Progenitor cell of endocrine pancreas (in vitro differentiated cells): ENCODE measurements at regions not wholly inside any gene's neighbourhood (a gene's known extent, or its start where the extent isn't known, plus 50 kb on each side); places are given as distances from the start of the nearest gene placed in this dataset.

Source experiments
- DNase-seq: peaks from one replicate; pipeline ENCODE4 v3.0.0; 2021; ENCODE audit warnings: low spot score; ENCODE audit not compliant: unreplicated experiment
- H3K27ac Mint-ChIP-seq: 2 replicates; pipeline ENCODE4 v1.8.0; 2021; ENCODE audit warnings: mild to moderate bottlenecking, moderate library complexity, mixed read lengths
- H3K27me3 Mint-ChIP-seq: 2 replicates; pipeline ENCODE4 v1.8.0; 2021; ENCODE audit warnings: mixed read lengths
- H3K36me3 Mint-ChIP-seq: 2 replicates; pipeline ENCODE4 v1.8.0; 2022; ENCODE audit warnings: mixed read lengths; ENCODE audit not compliant: insufficient read depth
- H3K4me1 Mint-ChIP-seq: 2 replicates; pipeline ENCODE4 v1.8.0; 2021; ENCODE audit warnings: low read depth, mixed read lengths
- H3K4me3 Mint-ChIP-seq: 2 replicates; pipeline ENCODE4 v1.8.0; 2021; ENCODE audit warnings: low read depth, mild to moderate bottlenecking, moderate library complexity, mixed read lengths
- H3K9me3 Mint-ChIP-seq: 2 replicates; pipeline ENCODE4 v1.8.0; 2021; ENCODE audit warnings: low read depth, mixed read lengths
- CTCF ChIP-seq: fragments of 200-600 bp; sonication (generic); IDR thresholded peaks from one replicate; pipeline ENCODE4 v1.5.0; 2021; ENCODE audit warnings: antibody characterized with exemption, mild to moderate bottlenecking; ENCODE audit not compliant: unreplicated experiment

GRCh38 chr4:28686618-28687017 lies 1826.0 kb downstream of the STIM2 start:
- Mint-ChIP-seq H3K27me3 (no peaks in the 10 kb centered on the region), H3K4me1 (peaks cover 2% of the 10 kb centered on the region), H3K4me3 (no peak overlapping the region), H3K27ac (no peak overlapping the region), H3K36me3 (no peaks in the 10 kb centered on the region), H3K9me3 (no peaks in the 10 kb centered on the region)
- TF ChIP-seq CTCF: peak; percentile 72
- peak; percentile 15 for DNase-seq

DNA sequence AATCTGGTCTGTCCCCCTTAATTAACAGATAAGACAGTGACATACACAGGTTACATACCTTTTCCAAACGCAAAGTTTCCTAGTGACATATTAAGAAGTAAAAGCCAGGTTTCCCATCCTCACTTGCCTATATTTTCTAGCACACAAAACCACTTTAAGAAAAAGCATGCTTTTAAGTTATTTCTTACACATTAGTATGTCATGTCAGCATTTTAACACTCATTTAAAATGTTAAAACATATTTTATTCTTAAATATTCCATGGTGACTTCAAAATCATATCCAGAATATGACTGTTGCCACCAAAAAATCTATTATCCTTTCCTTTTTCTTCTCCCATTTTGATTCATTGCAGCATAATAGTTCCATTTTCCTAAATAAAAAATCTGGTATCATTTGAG lies 1830.2 kb downstream of the STIM2 start:
- Mint-ChIP-seq H3K9me3 (no peaks in the 10 kb centered on the region), H3K4me3 (no peak overlapping the region), H3K4me1 (peaks cover 2% of the 10 kb centered on the region), H3K27ac (no peak overlapping the region), H3K36me3 (no peaks in the 10 kb centered on the region), H3K27me3 (no peaks in the 10 kb centered on the region)
- TF ChIP-seq CTCF: no peak
- DNase-seq: no peak

- H3K4me1 Mint-ChIP-seq: peaks cover 1% of the 10 kb centered on the region
- no peak for DNase-seq
- peaks cover 4% of the 10 kb centered on the region for H3K9me3 Mint-ChIP-seq
- H3K27me3 Mint-ChIP-seq: peaks cover 3% of the 10 kb centered on the region
- H3K36me3 Mint-ChIP-seq: no peaks in the 10 kb centered on the region
- TF ChIP-seq CTCF: no peak
- H3K4me3 Mint-ChIP-seq: no peak overlapping the region
- H3K27ac Mint-ChIP-seq: no peak overlapping the region
Measured at GRCh38 chr4:28702571-28702970, 1841.9 kb downstream of the STIM2 start.

DNA sequence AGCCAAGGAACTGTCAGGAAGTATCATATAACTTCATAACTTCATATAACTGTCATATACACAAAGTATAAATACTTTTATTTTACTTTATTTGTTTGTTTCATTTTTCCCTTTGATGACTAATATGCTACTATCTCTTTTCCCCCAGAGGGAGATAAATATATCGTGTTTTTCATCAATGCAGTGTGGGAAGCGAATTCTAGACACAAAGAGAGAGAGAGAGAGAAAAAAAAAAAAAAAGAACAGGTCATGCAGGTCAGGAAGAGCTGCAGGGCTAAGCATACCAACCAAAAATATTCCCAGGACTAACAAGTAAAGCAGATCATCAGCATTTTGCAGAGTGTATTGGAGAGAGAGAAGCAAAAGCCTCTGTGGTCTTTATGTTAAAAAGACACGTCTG lies 1849.2 kb downstream of the STIM2 start:
- Mint-ChIP-seq H3K4me1 (no peaks in the 10 kb centered on the region), H3K9me3 (peaks cover 8% of the 10 kb centered on the region), H3K27ac (no peak overlapping the region), H3K27me3 (no peaks in the 10 kb centered on the region), H3K4me3 (no peak overlapping the region), H3K36me3 (no peaks in the 10 kb centered on the region)
- no peak for DNase-seq
- TF ChIP-seq CTCF: no peak

DNA sequence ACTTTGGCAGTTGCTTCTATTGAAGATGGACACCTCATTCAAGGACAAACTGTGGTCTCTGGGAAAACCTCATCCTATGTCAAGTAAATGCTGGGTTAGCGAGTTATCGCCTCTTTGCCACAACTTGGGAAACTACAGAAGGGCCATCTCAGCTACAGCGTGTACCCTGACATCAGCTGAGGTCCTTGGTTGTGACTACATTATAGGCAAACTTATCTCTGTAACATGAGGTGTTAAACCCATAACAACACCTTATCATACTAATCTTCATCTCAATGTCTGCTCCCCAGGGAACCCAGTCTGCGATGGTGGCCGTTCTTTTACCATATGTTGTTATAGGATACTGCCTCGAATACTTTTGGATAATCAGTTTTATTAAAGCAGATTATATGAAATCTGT lies 1862.7 kb downstream of the STIM2 start:
- DNase-seq: no peak
- Mint-ChIP-seq H3K27me3 (no peaks in the 10 kb centered on the region), H3K4me3 (no peak overlapping the region), H3K4me1 (peaks cover 3% of the 10 kb centered on the region), H3K9me3 (no peaks in the 10 kb centered on the region), H3K36me3 (peaks cover 1% of the 10 kb centered on the region), H3K27ac (no peak overlapping the region)
- no peak for TF ChIP-seq CTCF
